GM19467 (cell line): ENCODE measurements at regions not wholly inside any gene's neighbourhood (a gene's known extent, or its start where the extent isn't known, plus 50 kb on each side); places are given as distances from the start of the nearest gene placed in this dataset.

Experiments
- ATAC-seq: cut with Tn5 transposase; IDR thresholded peaks from one replicate; pipeline ENCODE4 v1.9.1; 2021; ENCODE audit warnings: mild to moderate bottlenecking, moderate library complexity; ENCODE audit not compliant: unreplicated experiment

DNA sequence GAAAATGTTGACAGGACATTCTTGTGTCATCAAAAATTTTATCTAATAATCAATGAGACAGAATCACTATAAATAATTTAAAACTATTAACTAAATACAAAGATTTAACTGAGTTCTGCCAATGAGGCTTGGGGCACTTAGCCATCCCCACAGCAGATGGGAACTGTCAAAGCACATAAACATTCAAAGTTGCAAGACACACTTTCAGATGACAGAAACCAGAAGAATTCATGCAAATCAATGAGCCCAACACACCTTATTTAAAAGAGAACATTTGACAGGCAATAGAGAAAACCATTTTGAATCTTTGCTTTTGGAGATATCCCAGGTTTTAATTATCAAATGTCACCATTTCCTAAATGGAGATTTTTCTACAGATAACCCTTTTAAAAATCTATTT, 566.2 kb downstream of the IRS1 start:
- ATAC-seq: no peak

DNA sequence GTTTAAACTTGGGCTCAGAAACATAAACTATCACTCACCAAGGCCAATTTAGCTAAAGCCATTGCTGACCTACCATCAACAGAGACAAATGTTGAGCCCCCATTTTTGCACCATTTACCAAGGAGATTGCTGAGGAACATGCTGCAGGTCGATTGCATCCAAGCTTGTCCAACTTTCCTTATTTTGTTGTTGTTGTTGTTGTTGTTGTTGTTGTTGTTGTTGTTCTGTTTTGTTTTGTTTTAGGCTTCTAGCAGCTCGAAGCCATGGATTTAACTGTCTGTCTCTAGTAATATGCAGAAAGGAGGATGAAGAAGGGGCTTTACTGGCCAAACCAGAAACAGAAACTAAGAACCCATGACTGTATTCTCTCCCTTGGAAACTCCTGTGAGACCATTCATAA, 571.5 kb downstream of the IRS1 start:
- ATAC-seq: no peak

DNA sequence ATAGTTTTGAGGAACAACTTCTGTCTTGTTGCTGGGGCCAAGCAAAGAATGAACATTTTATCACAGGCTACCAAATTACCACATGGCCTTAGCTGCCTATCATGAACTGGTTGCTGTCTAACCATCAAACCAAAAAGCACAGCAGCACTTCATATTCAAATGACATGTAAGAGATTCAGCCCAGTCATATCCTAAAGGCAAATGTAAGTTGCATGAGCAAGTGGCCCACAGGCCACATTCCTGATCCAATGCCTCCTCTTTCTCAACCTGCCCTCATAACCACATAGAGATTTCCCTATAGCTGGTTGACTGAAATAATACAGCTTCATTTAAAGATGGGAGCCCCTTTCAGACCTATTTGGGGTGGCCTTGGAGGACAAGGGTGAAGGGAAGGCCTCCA, 572.3 kb downstream of the IRS1 start:
- no peak for ATAC-seq

DNA sequence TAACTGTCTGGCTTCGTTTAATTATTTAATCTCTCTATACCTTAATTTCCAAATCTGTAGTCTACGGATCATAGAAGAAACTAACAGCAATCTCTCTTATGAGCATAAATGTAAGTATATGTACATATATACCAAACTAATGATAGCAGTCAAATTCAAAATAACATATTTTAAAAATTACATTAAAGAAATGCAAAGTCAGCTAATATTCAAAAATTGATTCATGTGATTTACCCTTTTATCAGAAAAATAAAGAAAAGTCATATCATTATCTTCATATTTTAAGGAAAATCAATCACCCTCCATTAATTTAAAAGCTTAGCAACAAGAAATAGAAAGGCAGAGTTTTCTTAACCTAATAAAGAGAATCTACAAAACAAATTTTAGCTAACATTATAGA, 575.9 kb downstream of the IRS1 start:
- no peak for ATAC-seq

DNA sequence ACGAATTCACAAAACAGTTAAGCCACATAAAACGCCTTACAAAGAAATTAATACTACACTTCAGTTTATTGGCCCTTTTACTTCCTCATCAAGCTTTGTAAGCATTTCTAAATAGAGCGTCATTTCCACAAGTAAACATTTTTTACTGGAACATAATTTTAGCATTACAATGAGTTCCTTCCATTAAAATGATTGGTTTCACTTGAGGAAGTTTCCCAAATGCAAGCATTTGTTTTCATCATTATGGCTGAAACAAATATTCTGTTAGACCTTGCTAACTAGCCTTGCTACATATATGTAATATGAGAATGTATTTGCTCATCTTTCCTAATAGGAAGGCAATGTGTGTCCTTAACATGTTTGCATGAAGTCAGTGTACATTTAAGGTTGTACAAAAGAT, 579.1 kb downstream of the IRS1 start:
- ATAC-seq: no peak

DNA sequence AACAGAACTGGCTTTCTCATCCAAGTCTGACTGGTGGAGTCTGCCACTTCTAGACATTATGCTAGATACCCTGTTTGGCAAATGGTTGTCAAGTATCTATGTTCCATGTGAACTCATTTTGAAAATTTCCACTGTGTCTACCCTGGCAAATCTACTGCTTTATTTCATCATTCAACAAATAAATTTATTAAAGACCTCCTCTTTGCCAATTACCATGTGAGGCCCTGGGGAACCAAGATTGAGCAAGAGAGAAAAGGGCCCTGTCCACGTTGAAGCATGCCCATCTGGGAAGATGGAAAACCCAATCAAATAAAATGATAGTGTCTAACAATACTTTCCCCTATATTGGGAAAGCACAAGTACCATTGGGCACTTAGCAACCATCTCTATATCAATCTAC, 582.4 kb downstream of the IRS1 start:
- ATAC-seq: no peak

DNA sequence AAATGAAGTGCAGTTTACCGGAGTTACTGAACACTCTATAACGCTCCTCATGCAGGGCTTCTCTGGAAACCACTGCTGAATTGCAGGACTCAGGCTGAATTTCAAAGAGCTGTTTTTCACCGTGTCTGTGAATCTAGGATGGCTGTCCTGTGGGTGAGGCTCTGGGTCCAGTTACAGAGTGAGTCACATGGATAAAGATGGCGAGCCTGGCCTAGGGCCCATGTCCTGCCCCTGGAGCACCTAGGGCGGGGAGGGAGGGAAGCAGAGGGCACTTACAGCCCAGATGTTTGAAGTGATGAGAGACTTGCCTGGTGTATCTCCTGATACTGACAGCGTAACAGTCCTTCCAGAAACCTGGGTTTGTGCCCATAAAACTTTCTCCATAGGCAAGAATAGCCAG, 583.0 kb downstream of the IRS1 start:
- no peak for ATAC-seq

DNA sequence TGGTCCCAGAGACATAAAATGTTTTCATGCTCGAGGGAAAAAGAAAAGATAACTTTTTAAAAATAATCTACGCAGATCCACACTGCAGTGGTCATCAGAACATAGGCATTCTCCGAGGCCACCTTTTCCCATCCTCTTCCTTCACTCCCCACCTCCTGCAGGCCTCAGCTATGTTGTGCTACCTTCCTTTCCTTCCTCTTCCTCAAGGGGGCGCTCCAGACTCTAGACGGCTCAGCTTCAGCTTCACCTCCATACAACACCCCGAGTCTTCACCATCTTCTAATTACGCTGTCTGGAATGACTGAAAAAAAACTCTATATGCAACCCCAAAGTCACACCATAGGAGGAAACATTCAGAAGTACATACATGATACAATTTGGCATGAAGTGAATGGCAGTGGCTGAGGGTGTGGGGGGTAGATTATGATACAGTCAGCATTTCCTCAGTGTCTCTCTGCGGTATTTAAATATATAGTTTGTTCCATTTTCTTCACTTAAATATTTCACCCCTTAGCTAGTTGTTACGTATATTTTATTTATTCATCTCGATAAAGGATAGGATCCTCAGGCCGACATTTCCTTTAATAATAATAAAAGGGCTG, 583.6 kb downstream of the IRS1 start:
- peak; percentile 97 for ATAC-seq

DNA sequence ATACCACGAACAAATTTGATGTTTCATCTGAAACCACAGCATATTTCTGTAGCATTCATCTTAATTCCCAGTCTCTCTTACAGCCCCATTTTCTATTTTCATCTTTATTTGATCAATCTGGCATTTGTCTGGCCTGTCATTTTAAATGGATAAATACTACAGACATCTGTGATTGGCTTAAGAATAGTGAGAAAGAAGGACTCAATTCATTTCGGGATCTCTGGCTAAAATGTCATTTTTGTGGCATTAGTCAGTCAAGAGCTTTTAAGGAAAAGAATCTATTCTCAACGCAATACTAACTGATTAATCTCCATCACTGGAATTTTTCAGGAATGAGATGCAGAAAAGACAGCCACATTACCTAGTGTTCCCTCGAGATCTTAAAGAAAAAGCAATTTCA, 585.9 kb downstream of the IRS1 start:
- no peak for ATAC-seq

DNA sequence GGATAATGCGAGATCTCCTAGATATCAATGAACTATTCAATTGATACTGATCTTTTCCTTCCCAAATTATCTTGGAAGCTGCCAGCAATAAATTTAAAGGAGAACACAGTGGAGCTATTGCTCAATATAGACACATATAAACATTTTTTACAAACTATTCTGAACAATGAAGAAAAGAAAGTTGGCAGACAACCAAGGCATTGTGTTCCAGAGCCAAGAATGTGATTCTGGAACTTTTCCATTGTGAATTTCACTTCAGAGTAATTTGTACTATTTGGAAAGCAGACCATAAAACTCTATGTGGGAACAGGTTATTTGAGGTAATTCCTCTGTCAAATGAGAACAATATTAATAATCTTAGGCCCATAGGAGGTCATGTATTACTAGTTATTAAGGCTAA, 588.2 kb downstream of the IRS1 start:
- no peak for ATAC-seq

DNA sequence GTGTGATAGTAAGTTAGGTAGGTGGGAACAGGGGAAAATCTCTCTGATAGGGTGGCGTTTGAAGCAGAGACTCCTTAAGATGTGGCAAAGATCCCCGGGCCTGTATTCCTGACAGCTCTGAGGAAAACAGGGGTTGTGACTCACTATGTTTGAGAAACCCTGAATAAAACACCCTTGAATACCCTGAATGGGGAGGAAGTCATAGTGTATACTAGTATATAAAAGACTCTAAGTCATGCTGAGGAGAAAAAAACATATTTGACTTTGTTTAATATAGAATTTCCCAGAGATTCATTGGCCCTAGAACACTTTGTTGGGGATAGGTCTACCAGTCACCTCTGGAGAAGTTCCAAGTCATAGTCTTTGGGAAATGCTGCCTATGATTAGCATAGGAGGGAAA, 590.9 kb downstream of the IRS1 start:
- no peak for ATAC-seq

DNA sequence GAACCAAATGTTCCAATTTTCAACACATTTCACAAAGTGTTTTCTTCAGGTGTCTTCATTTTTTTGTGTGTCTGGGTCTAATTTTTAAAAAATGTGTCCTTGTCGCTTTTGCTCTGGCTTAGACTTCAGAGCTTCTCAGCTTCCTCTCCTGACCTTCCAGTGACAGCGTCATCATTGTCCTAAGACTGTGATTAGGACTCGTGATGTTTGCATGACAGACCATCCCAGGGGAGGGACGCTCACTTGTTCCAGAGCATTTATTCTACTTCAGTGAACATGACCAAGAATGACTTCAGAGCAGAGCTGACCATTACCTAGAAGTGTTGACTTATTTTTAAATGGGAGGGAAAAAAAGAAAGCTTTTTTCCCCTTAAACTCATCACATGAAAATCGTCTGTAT, 591.9 kb downstream of the IRS1 start:
- no peak for ATAC-seq

DNA sequence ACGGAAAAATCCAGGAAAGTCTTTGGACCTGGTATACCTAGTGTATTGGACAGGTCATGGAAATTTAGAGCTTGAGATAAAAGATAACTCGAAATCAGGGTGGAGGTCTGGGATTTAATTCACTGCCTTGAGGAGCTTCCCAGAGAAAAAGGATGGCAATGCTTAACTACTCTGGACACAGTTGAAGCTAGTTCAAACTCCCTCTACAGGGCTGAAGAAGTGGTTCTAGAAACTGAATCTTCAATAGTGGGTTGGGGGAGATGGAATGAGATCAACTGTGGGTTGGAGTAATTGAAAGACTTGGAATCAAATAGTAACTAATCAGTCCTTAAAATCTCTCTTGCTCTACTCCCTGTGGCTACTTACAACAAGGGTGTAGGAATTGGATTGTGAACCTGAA, 600.1 kb downstream of the IRS1 start:
- ATAC-seq: no peak

DNA sequence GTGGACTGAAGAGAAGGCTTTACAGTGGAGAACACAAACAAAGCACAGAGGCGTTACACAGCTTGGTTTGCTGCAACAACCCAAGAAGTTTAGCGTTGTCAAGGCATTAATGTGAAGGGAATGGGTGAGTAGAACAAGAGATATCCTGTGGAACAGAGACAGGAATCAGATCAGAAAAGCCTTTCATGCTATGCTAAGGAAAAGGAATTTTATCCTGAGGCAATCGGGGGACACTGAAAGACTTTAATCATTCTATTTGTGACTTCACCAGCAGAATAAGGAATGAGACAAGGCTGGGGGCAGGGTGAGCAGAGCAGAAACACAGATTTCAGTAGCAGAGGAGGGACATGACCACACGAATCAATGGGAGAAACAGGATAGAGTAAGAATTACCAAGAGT, 600.7 kb downstream of the IRS1 start:
- ATAC-seq: no peak

DNA sequence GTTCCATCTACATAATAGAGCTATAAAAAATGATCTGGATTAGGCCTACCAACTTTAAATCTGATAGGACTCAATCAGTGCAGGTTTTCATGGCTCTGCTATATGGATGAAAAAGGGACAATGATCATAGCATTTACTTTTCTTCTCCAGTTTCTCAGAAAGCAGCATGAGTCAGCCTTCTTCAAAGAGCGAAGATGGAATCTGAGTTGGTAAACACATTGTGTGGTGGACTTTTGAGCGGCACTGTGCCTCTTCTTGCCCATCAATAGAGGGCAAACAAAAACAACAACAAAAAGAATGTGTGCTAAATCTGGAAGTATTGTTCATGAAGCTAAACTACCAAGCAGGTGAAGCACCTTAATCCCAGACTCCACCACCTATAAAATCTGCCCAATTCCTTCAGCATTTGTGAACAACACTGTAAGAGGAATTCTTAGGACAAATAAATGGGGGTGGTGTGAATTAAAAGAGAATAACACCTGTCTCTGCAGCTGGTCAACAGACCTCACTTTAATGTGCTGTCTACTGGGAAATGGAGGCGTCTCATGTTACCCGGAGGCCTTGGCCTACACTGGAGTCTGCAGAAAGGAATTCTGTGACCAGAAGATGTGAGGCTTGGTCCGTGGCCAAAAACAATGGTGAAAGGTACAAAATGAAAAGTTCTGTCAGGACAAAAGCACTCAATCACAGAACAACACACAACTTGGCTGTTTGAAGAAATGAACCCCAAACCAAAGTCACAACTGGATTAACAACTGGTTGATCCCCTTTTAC, 609.0 kb downstream of the IRS1 start:
- no peak for ATAC-seq

DNA sequence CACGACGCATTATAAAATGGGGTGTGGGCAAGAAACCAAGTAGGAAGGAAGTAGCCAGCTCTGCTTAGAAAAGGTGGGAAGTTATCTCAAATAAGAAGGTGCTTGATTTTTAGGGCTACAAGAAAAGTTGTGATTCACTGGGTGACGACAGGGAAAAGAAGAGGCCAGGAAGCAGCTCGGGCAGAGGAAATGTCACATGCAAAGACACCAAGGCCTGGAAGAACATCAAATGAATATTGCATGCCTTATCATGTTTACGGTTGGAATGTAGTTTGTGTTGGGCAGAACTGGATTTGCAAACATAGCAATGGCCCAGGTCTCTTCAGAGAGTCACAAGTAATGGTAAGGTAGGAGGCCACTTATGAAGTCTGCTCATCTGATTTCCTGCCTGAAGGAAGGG, 610.6 kb downstream of the IRS1 start:
- no peak for ATAC-seq

DNA sequence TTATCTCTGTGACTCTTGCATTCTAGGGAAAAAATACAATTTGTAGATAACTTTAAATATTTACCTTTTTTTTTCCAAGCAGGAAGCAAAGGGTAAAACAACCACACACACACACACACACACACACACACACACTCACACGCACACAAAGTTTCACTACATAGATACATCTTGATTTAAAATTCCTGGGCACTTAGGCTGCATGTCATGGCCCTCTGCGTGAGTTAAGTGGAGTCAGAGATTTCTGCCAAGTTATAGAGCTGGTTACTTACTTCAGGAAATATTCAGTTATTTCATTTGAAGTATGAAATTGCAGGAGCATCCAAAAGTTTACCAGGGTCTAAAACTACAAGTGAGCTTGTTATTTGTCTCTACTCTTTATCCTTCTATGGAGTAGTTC, 612.0 kb downstream of the IRS1 start:
- no peak for ATAC-seq

DNA sequence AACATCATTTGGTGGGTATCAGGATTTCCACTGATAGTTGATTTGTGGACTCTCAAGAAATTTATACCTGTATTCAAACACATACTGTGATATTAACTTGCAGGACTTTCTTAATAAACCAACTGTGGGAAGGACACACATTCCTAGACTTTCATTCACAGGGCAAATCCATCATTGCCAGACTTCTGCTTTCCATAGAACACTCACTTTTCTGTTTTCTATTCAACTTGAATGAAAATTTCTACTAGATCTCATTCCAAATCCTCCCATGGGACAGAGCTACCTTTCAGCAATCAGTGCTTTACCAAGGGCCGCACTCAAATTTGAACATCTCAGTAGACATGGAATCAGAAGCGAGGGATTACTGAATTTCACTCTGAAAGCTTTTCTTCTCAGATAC, 612.5 kb downstream of the IRS1 start:
- no peak for ATAC-seq

DNA sequence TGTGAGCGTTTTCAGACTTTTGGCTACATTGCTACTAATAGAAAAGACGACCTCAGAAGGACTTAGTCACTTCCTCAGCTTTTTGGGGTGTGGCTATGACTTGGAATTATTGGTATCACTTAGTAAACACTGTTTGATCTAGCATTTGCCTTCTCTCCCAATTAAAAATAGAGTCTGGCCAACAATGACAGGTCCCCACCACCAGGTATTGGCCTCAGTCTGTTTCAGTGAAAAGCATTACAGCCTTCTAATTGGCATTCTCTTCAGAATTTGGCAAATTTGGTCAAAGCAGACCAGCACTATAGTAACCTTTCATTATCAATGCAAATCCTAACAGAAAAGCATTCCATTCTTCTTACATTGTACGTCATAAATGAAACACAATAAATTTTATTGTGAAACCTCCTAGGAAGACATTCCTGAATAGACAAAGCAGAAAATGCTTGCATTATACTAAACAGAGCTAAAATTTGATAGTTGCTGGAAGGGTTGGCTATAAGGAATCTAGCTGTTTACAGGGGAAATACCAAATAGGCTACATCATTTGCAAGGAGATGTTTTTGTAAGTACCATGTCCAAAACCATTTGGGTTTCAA, 613.9 kb downstream of the IRS1 start:
- no peak for ATAC-seq

DNA sequence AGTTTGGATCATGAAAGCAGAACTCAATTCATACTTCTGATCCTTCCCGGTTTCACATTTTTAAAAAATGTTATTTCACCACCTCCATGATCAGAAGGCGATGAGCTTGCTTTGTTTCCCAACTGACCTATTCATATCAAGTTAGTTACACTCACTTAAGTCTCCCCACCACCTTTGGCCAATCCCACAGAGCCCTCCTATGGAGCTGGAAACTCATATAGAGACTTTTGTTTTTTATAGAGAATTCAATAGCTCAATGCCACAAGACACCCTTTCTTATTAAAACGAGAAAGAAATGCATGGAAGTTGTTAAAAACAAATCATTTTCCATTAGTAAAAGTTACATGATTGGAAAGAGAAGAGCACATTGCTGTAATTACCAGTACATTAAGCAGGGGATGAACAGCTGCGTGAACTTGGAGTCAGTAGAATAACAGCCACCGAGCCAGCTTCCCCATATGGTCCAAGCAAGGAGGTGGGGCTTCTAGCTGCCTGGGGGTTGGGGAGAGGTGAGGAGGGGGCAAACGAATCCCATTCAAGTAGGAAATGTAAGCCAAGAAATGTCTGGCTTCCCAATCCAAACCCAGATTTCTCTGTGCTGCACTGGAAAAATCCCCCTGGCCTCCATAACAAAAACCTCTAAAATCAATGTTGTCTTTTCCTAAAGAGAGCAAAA, 614.5 kb downstream of the IRS1 start:
- no peak for ATAC-seq

DNA sequence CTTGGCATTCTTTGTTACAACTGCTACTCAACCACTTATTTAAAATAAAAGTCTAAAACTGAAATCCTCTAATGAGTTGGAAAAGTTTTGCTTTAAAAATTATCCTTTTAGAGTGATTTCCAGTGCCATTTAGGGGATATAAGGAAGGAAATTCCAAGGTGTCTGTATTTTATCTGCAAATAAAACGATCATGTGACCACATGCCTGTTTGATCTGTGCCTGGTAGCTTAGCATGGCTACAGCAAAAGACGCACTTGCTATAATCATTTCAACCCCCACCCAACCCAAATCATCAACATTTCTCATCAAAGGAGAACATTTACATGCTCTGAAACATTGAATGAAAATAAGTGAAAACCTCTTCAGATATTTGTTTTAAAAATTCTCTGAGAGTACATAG, 615.1 kb downstream of the IRS1 start:
- no peak for ATAC-seq

DNA sequence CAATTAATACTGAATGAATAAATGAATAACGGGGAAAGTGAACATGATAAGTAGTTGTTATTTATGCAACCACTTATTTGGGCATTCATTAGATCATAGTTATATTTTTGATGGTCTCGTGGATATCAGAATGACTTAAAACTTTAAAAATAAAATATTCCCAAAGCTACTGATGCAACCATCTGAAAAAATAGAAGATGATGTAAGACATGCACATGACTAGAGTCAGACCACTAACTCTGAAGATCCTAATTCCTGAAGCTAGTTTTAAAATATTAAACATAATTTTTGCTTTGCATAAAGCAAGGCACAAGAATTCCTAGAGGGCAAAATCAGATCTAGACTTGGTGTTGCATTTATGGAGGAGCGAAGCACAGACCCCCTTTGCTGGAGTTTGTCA, 616.1 kb downstream of the IRS1 start:
- ATAC-seq: no peak
